A549 (cell line): ENCODE measurements at regions not wholly inside any gene's neighbourhood (a gene's known extent, or its start where the extent isn't known, plus 50 kb on each side); places are given as distances from the start of the nearest gene placed in this dataset.

Source experiments
- BHLHE40 ChIP-seq: IDR thresholded peaks from 2 replicates; pipeline ENCODE4 v1.6.1; 2012; ENCODE audit warnings: low read depth, low read length, inconsistent platforms
- CTCF ChIP-seq: fragments of >200 bp; sonication (Bioruptor Twin); formaldehyde crosslinking; IDR thresholded peaks from 3 replicates; pipeline ENCODE4 v1.5.1; 2016
- EP300 ChIP-seq, 2 experiments: fragments of >200 bp; sonication (Bioruptor Twin); formaldehyde crosslinking; IDR thresholded peaks; 2 replicates in 1 of 2; 3 replicates in 1 of 2; pipeline ENCODE4 v1.6.1; 2016 to 2017

DNA sequence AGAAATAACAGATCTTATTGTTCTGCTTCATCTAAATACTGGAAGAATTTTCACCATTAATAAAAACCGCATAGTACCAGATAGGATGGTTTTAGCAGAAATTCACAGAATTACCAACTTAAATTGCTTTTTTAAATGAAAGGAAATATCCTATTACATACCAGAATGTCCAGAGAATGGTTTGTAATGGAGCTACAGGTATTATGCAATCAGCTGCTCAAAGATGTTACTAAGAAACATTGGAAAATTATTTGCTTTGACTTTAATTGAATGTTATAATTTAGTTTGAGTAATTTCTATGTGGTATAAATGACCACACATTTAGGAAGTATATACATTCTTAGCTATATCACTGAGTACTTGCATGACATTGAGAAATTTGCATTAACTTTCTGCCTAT, 338.3 kb downstream of the ETV1 start:
- TF ChIP-seq EP300 (IDR thresholded peaks at IDR 0.05) (no peak), CTCF (no peak), BHLHE40 (no peak)
